D721Med (cell line): ENCODE measurements at regions not wholly inside any gene's neighbourhood (a gene's known extent, or its start where the extent isn't known, plus 50 kb on each side); places are given as distances from the start of the nearest gene placed in this dataset.

Experiments
- DNase-seq: peaks from one replicate; pipeline ENCODE4 v3.0.0; 2011; ENCODE audit warnings: low spot score; ENCODE audit not compliant: insufficient read length
- FAIRE-seq: peaks from 2 replicates; lab custom pipeline; 2011; peaks lifted over from hg19 to GRCh38; lab: Jason Lieb, UNC
- TF ChIP-seq, protein P1 (sequence below): IDR thresholded peaks from 2 replicates; pipeline ENCODE4 v1.5.1; 2012; ENCODE audit warnings: mild to moderate bottlenecking, control low read depth; ENCODE audit not compliant: insufficient read depth; ENCODE audit errors: missing control alignments

GRCh38 chr6:92635553-92636153 is 783.7 kb downstream of the EPHA7 start:
- no peak for FAIRE-seq
- TF ChIP-seq, protein P1, sequence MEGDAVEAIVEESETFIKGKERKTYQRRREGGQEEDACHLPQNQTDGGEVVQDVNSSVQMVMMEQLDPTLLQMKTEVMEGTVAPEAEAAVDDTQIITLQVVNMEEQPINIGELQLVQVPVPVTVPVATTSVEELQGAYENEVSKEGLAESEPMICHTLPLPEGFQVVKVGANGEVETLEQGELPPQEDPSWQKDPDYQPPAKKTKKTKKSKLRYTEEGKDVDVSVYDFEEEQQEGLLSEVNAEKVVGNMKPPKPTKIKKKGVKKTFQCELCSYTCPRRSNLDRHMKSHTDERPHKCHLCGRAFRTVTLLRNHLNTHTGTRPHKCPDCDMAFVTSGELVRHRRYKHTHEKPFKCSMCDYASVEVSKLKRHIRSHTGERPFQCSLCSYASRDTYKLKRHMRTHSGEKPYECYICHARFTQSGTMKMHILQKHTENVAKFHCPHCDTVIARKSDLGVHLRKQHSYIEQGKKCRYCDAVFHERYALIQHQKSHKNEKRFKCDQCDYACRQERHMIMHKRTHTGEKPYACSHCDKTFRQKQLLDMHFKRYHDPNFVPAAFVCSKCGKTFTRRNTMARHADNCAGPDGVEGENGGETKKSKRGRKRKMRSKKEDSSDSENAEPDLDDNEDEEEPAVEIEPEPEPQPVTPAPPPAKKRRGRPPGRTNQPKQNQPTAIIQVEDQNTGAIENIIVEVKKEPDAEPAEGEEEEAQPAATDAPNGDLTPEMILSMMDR = no peak
- no peak for DNase-seq

- TF ChIP-seq, protein P1 = no peak
- FAIRE-seq = no peak
Measured at GRCh38 chr6:92634561-92634960, 784.8 kb downstream of the EPHA7 start.

DNA sequence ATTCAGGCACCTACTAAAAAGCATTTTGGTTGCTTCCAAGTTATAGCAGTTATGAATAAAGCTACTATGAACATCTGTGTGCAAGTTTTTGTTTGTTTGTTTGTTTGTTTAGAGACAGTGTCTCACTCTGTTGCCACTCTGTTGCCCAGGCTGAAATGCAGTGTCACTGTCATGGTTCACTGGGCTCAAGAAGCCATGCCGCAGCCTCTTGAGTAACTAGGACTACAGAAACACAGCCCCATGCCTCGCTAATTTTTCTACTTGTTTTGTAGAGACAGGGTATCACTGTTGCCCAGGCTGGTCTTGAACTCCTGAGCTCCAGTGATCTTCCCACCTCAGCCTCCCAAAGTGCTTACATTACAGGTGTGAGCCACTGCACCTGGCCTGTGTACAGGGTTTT is 795.9 kb downstream of the EPHA7 start:
- DNase-seq = no peak
- no peak for FAIRE-seq
- TF ChIP-seq, protein P1 = no peak

More at GRCh38 chr6:92634561-92634960, 784.8 kb downstream of the EPHA7 start:
- DNase-seq = no peak

DNA sequence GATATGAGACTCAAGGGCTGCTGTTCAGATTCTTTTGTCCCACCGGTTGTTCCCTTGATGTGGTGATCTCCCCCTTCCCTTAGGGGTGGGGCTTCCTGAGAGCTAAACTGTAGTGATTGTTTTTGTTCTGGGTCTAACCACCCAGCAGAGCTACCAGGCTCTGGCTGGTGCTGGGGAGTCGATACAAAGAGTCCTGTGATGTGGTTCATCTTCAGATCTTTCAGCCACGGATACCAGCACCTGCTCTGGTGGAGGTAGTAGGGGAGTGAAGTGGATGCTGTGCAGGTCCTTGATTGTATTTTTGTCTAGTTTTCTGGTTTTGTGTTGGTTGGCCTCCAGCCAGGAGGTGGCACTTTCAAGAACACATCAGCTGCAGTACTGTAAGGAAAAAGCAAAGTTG is 801.6 kb downstream of the EPHA7 start:
- FAIRE-seq = no peak
- TF ChIP-seq, protein P1 = no peak
- DNase-seq = no peak

DNA sequence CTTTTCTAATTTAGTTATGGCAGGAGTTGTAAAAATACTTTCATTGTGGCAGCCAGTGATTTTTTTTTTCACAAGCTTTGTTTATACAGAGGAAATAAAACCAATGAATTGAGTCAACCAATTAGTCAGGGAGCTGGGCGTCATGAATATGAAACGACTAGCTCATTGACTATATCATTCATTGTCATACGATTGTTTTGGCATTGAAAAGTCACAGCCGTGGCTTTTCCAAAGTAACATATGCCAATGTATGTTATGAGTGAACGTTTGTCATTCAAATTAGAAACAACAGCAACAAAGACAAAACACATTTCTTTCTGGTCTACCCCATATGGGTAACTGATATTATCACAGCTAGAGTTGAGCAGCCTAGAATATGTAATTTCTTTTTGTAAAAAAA is 810.6 kb downstream of the EPHA7 start:
- FAIRE-seq (no peak), DNase-seq (no peak)
- TF ChIP-seq, protein P1 = no peak

- DNase-seq = no peak
- no peak for FAIRE-seq
- TF ChIP-seq, protein P1 = no peak
Measured at GRCh38 chr6:92593201-92593600, 826.2 kb downstream of the EPHA7 start.

DNA sequence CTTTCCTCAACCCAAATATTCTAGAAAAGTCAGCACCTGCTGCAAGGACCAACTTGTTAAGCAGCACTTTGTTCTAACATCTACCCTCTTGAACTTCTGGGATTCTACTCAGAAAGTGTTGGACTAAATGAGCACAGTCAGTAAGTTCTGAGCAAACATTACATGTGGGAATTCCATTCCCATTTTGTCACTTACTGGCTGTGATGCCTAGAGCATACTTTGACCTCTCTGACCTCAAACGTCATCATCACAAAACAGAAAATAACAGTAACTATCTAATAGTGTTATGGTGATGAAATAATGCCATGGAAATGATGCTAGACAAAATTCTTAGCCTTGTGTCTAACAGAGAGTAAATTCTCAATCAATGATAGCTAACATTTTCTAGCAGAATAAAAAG is 829.4 kb downstream of the EPHA7 start:
- DNase-seq (no peak), FAIRE-seq (no peak)
- TF ChIP-seq, protein P1 = no peak
